Epithelial cell of esophagus (primary cell): ENCODE measurements at regions not wholly inside any gene's neighbourhood (a gene's known extent, or its start where the extent isn't known, plus 50 kb on each side); places are given as distances from the start of the nearest gene placed in this dataset.

Experiments
- DNase-seq: peaks from one replicate; pipeline ENCODE4 v3.0.0; 2010; ENCODE audit warnings: low read depth
- H3K4me3 ChIP-seq: 2 replicates; pipeline ENCODE4 v1.5.1; 2011; ENCODE audit warnings: mild to moderate bottlenecking, low read length, control low read depth
- CTCF ChIP-seq: IDR thresholded peaks from 2 replicates; pipeline ENCODE4 v1.5.1; 2011; ENCODE audit warnings: low read depth, mild to moderate bottlenecking, low read length, control low read depth, inconsistent platforms; ENCODE audit not compliant: insufficient read depth; ENCODE audit errors: missing control alignments

- H3K4me3 ChIP-seq: no peak overlapping the region
- DNase-seq: no peak
- TF ChIP-seq CTCF: no peak
Measured at GRCh38 chr6:104322841-104323240, 536.9 kb downstream of the HACE1 start.

GRCh38 chr6:104321301-104321700 lies 538.4 kb downstream of the HACE1 start:
- DNase-seq: no peak
- no peak overlapping the region for H3K4me3 ChIP-seq
- no peak for TF ChIP-seq CTCF

- no peak for DNase-seq
- TF ChIP-seq CTCF: no peak
- no peak overlapping the region for H3K4me3 ChIP-seq
Measured at GRCh38 chr6:104320896-104321295, 538.8 kb downstream of the HACE1 start.

GRCh38 chr6:104312851-104313250 lies 546.9 kb downstream of the HACE1 start:
- no peak overlapping the region for H3K4me3 ChIP-seq
- TF ChIP-seq CTCF: no peak
- peak; percentile 60 for DNase-seq

- no peak for DNase-seq
- H3K4me3 ChIP-seq: no peak overlapping the region
- TF ChIP-seq CTCF: no peak
Measured at GRCh38 chr6:104306211-104306610, 553.5 kb downstream of the HACE1 start.

GRCh38 chr6:104305206-104305605 lies 554.5 kb downstream of the HACE1 start:
- no peak for DNase-seq
- no peak for TF ChIP-seq CTCF
- H3K4me3 ChIP-seq: no peak overlapping the region

- no peak for TF ChIP-seq CTCF
- DNase-seq: no peak
- H3K4me3 ChIP-seq: no peak overlapping the region
Measured at GRCh38 chr6:104301951-104302350, 557.8 kb downstream of the HACE1 start.
